ENCODE measurements at regions not wholly inside any gene's neighbourhood (a gene's known extent, or its start where the extent isn't known, plus 50 kb on each side); places are given as distances from the start of the nearest gene placed in this dataset.

DNA sequence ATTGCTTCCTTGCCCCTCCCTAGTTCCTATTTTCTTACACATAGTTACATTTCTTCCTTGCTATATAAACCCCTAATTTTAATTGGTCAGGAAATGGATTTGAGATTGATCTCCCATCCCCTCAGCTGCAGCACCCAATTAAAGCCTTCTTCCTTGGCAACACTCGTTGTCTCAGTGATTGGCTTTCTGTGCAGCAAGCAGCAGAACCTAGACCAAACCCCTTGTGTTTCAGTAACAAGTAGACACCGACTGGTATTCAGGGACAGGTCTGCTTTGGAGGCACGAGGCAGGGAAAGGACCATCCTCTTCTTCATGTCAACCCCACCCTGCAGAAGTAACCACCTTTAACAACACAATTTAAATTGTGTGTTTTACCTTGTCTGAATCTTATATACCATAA lies 152.6 kb downstream of the RPAP3 start:
- TF ChIP-seq, protein P1, sequence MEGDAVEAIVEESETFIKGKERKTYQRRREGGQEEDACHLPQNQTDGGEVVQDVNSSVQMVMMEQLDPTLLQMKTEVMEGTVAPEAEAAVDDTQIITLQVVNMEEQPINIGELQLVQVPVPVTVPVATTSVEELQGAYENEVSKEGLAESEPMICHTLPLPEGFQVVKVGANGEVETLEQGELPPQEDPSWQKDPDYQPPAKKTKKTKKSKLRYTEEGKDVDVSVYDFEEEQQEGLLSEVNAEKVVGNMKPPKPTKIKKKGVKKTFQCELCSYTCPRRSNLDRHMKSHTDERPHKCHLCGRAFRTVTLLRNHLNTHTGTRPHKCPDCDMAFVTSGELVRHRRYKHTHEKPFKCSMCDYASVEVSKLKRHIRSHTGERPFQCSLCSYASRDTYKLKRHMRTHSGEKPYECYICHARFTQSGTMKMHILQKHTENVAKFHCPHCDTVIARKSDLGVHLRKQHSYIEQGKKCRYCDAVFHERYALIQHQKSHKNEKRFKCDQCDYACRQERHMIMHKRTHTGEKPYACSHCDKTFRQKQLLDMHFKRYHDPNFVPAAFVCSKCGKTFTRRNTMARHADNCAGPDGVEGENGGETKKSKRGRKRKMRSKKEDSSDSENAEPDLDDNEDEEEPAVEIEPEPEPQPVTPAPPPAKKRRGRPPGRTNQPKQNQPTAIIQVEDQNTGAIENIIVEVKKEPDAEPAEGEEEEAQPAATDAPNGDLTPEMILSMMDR (IDR thresholded peaks at IDR 0.05): no peak
- no peak for TF ChIP-seq POLR2A (IDR thresholded peaks at IDR 0.05)
